ENCODE measurements at regions not wholly inside any gene's neighbourhood (a gene's known extent, or its start where the extent isn't known, plus 50 kb on each side); places are given as distances from the start of the nearest gene placed in this dataset.
A peak's percentile ranks its signal among the peaks of the same experiment; 100 is the strongest.

- no peak for DNase-seq (ENCODE audit: low read depth in 2 of 2)
- H3K4me3 ChIP-seq (replicated peaks in 1 of 2; ENCODE audit: low read depth in 2 of 2, low read length in 2 of 2) = no peak overlapping the region
- TF ChIP-seq CTCF (IDR thresholded peaks at IDR 0.05; ENCODE audit: low read depth, low read length) = no peak
Measured at GRCh38 chr3:76129441-76129840, 344.1 kb upstream of the ZNF717 start.

- TF ChIP-seq CTCF (IDR thresholded peaks at IDR 0.05; ENCODE audit: low read depth, low read length) = no peak
- no peak overlapping the region for H3K4me3 ChIP-seq (replicated peaks in 1 of 2; ENCODE audit: low read depth in 2 of 2, low read length in 2 of 2)
- peak in 1 of 2 donors; percentile 70 for DNase-seq (ENCODE audit: low read depth in 2 of 2)
Measured at GRCh38 chr3:76131396-76132153, 346.2 kb upstream of the ZNF717 start.

GRCh38 chr3:76132154-76132470 lies 346.8 kb upstream of the ZNF717 start:
- H3K4me3 ChIP-seq (replicated peaks in 1 of 2; ENCODE audit: low read depth in 2 of 2, low read length in 2 of 2) = no peak overlapping the region
- TF ChIP-seq CTCF (IDR thresholded peaks at IDR 0.05; ENCODE audit: low read depth, low read length) = no peak
- DNase-seq (ENCODE audit: low read depth in 2 of 2) = no peak

- no peak for TF ChIP-seq CTCF (IDR thresholded peaks at IDR 0.05; ENCODE audit: low read depth, low read length)
- H3K4me3 ChIP-seq (replicated peaks in 1 of 2; ENCODE audit: low read depth in 2 of 2, low read length in 2 of 2) = no peak overlapping the region
- DNase-seq (ENCODE audit: low read depth in 2 of 2) = peak in 1 of 2 donors; percentile 54
Measured at GRCh38 chr3:76134166-76134565, 348.8 kb upstream of the ZNF717 start.

DNA sequence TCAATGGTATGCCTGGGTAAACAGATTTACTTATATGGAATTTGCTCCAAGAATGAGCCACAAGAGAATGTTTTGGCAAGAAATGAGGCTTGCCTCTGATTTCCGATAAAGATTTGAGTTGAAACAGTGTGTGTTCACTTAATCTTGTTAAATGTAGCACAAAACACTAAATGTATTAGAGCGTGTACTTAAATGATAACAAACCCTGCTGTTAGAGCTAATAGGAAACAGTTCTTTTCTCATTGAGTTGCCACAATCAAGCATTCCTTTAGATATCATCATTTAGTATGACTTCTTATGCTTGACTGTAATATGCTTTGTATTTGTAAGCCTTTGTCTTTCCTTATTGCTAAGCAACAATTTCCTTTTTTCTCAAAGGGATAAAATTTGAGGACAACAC lies 353.6 kb upstream of the ZNF717 start:
- DNase-seq (ENCODE audit: low read depth in 2 of 2) = peak in 1 of 2 donors; percentile 18
- TF ChIP-seq CTCF (IDR thresholded peaks at IDR 0.05; ENCODE audit: low read depth, low read length) = no peak
- H3K4me3 ChIP-seq (replicated peaks in 1 of 2; ENCODE audit: low read depth in 2 of 2, low read length in 2 of 2) = no peak overlapping the region

DNA sequence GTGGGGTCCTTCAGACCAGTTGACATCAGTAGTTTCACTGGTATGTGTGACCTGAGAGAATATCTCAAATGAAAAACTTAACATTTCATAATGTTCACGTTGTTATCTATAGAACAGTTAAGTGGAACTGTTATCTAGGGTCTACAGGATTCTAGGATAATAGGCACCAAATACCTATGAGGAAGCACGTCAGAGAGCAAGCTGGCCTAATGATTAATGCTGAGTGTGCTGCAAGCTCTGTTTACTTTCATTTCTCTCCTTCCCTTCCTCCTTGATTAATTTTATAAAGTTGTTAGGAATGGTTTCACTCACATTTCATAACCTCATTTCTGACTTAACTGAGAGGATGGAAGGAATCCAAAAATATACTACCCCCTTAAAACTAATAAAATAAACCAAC lies 362.5 kb upstream of the ZNF717 start:
- DNase-seq (ENCODE audit: low read depth in 2 of 2) = no peak
- H3K4me3 ChIP-seq (replicated peaks in 1 of 2; ENCODE audit: low read depth in 2 of 2, low read length in 2 of 2) = no peak overlapping the region
- no peak for TF ChIP-seq CTCF (IDR thresholded peaks at IDR 0.05; ENCODE audit: low read depth, low read length)

DNA sequence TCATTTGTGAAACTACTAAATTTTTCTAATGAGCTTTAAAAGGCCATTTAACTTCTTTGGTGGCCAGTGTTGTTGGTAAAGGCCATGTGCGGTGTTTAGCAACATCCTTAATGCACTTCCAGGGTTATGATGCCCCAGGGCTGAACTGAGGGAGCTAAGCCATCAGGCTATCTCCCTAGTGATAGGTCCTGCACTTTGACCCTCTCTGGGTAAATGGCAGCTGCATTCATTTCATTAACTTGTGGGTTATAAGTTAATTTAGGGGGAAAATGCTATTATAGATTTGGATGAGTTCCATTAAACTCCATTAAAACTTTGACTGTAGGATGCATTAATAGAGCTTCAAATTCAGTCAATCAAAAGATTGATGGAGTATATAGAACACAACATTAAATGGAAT lies 366.7 kb upstream of the ZNF717 start:
- TF ChIP-seq CTCF (IDR thresholded peaks at IDR 0.05; ENCODE audit: low read depth, low read length) = no peak
- DNase-seq (ENCODE audit: low read depth in 2 of 2) = no peak
- H3K4me3 ChIP-seq (replicated peaks in 1 of 2; ENCODE audit: low read depth in 2 of 2, low read length in 2 of 2) = no peak overlapping the region

Data from cardiac fibroblast (primary cell).